H9 (cell line): ENCODE measurements at regions not wholly inside any gene's neighbourhood (a gene's known extent, or its start where the extent isn't known, plus 50 kb on each side); places are given as distances from the start of the nearest gene placed in this dataset.

ENCODE experiments used
- DNase-seq: peaks from one replicate; pipeline ENCODE4 v3.0.0-alpha.2; 2017
- H2AFZ ChIP-seq: one replicate; pipeline ENCODE4 v1.6.1; 2013; ENCODE audit warnings: mild to moderate bottlenecking, low read length, control low read depth, moderate library complexity
- H2AK5ac ChIP-seq: 2 replicates; pipeline ENCODE4 v1.6.1; 2013; ENCODE audit warnings: low read length, control low read depth, mixed read lengths; ENCODE audit not compliant: insufficient read length
- H2BK120ac ChIP-seq: one replicate; pipeline ENCODE4 v1.6.1; 2013; ENCODE audit warnings: low read depth, mild to moderate bottlenecking, low read length, control low read depth, inconsistent platforms; ENCODE audit not compliant: poor library complexity, severe bottlenecking
- H2BK12ac ChIP-seq: 2 replicates; pipeline ENCODE4 v1.6.1; 2013; ENCODE audit warnings: low read length, control low read depth, mixed read lengths, low read depth; ENCODE audit not compliant: insufficient read length
- H2BK15ac ChIP-seq: 2 replicates; pipeline ENCODE4 v1.6.1; 2013; ENCODE audit warnings: low read depth, low read length, control low read depth
- H2BK20ac ChIP-seq: one replicate; pipeline ENCODE4 v1.6.1; 2013; ENCODE audit warnings: low read depth, mild to moderate bottlenecking, low read length, control low read depth, inconsistent platforms; ENCODE audit not compliant: poor library complexity, severe bottlenecking
- H2BK5ac ChIP-seq: 2 replicates; pipeline ENCODE4 v1.6.1; 2013; ENCODE audit warnings: low read length, control low read depth, mixed read lengths; ENCODE audit not compliant: insufficient read length
- H3K14ac ChIP-seq: 2 replicates; pipeline ENCODE4 v1.6.1; 2013; ENCODE audit warnings: low read length, control low read depth; ENCODE audit not compliant: insufficient read depth
- H3K18ac ChIP-seq: 2 replicates; pipeline ENCODE4 v1.6.1; 2013; ENCODE audit warnings: low read depth, mild to moderate bottlenecking, mixed read lengths, low read length, control low read depth; ENCODE audit not compliant: insufficient read length
- H3K23ac ChIP-seq: 2 replicates; pipeline ENCODE4 v1.6.1; 2013; ENCODE audit warnings: low read length, control low read depth, mixed read lengths, low read depth; ENCODE audit not compliant: insufficient read length
- H3K23me2 ChIP-seq: 2 replicates; pipeline ENCODE4 v1.6.1; 2013; ENCODE audit warnings: low read depth, mild to moderate bottlenecking, mixed read lengths, low read length, control low read depth; ENCODE audit not compliant: insufficient read length, poor library complexity, severe bottlenecking
- H3K27ac ChIP-seq: 2 replicates; pipeline ENCODE4 v1.5.1; 2013; ENCODE audit warnings: low read length, control low read depth, mixed read lengths, low read depth; ENCODE audit not compliant: insufficient read length
- H3K27me3 ChIP-seq: 2 replicates; pipeline ENCODE4 v1.6.1; 2013; ENCODE audit warnings: low read length, control low read depth, inconsistent platforms; ENCODE audit not compliant: insufficient read depth
- H3K4ac ChIP-seq: 2 replicates; pipeline ENCODE4 v1.6.1; 2013; ENCODE audit warnings: low read depth, mild to moderate bottlenecking, control low read depth, inconsistent platforms, low read length, moderate library complexity
- H3K4me1 ChIP-seq: 2 replicates; pipeline ENCODE4 v1.6.1; 2013; ENCODE audit warnings: low read length, control low read depth, inconsistent platforms; ENCODE audit not compliant: insufficient read depth
- H3K4me2 ChIP-seq: 2 replicates; pipeline ENCODE4 v1.6.1; 2013; ENCODE audit warnings: low read length, control low read depth, mixed read lengths; ENCODE audit not compliant: insufficient read length, insufficient read depth
- H3K56ac ChIP-seq: 2 replicates; pipeline ENCODE4 v1.6.1; 2013; ENCODE audit warnings: low read depth, mild to moderate bottlenecking, mixed read lengths, low read length, control low read depth; ENCODE audit not compliant: insufficient read length
- H3K79me1 ChIP-seq: 2 replicates; pipeline ENCODE4 v1.6.1; 2013; ENCODE audit warnings: low read depth, mild to moderate bottlenecking, moderate library complexity, low read length, control low read depth, inconsistent platforms; ENCODE audit not compliant: insufficient read depth, poor library complexity, severe bottlenecking
- H3K79me2 ChIP-seq: 2 replicates; pipeline ENCODE4 v1.6.1; 2013; ENCODE audit warnings: low read length, control low read depth, inconsistent platforms; ENCODE audit not compliant: insufficient read depth
- H3K9ac ChIP-seq: 2 replicates; pipeline ENCODE4 v1.6.1; 2013; ENCODE audit warnings: low read length, control low read depth, mixed read lengths; ENCODE audit not compliant: insufficient read length; ENCODE audit errors: extremely low read depth
- H3K9me3 ChIP-seq: one replicate; pipeline ENCODE4 v1.6.1; 2013; ENCODE audit warnings: low read depth, low read length, inconsistent platforms; ENCODE audit not compliant: control insufficient read depth
- H3T11ph ChIP-seq: one replicate; pipeline ENCODE4 v1.6.1; 2013; ENCODE audit warnings: mild to moderate bottlenecking, low read length, control low read depth, inconsistent platforms
- H4K20me1 ChIP-seq: one replicate; pipeline ENCODE4 v1.6.1; 2013; ENCODE audit not compliant: control insufficient read depth, insufficient read length, insufficient read depth
- H4K5ac ChIP-seq: 2 replicates; pipeline ENCODE4 v1.6.1; 2013; ENCODE audit warnings: low read depth, mild to moderate bottlenecking, mixed read lengths, low read length, control low read depth; ENCODE audit not compliant: insufficient read length
- H4K8ac ChIP-seq: replicated peaks from 2 replicates; pipeline ENCODE4 v1.6.1; 2013; ENCODE audit warnings: low read length, control low read depth, mixed read lengths, low read depth; ENCODE audit not compliant: insufficient read length
- H4K91ac ChIP-seq: 2 replicates; pipeline ENCODE4 v1.6.1; 2013; ENCODE audit warnings: low read depth, mild to moderate bottlenecking, moderate library complexity, mixed read lengths, low read length, control low read depth; ENCODE audit not compliant: insufficient read length
- H3K27ac Mint-ChIP-seq, 3 experiments: 2 replicates in 2 of 3; 3 replicates in 1 of 3; pipeline ENCODE4 v1.8.0; 2020 to 2021; ENCODE audit warnings: mixed read lengths in 3 of 3, mild to moderate bottlenecking in 1 of 3, moderate library complexity in 1 of 3
- H3K27me3 Mint-ChIP-seq: 2 replicates; pipeline ENCODE4 v1.8.0; 2021; ENCODE audit warnings: low read depth, mild to moderate bottlenecking, moderate library complexity, mixed read lengths
- H3K36me3 Mint-ChIP-seq, 3 experiments: 2 replicates in 2 of 3; 3 replicates in 1 of 3; pipeline ENCODE4 v1.8.0; 2020 to 2021; ENCODE audit warnings: low read depth in 3 of 3, mixed read lengths in 3 of 3; ENCODE audit not compliant: insufficient read depth in 1 of 3
- H3K4me1 Mint-ChIP-seq, 2 experiments: 2 replicates each; pipeline ENCODE4 v1.8.0; 2020; ENCODE audit warnings: mixed read lengths in 2 of 2
- H3K4me3 Mint-ChIP-seq, 2 experiments: 2 replicates in 1 of 2; 3 replicates in 1 of 2; pipeline ENCODE4 v1.8.0; 2020 to 2021; ENCODE audit warnings: mild to moderate bottlenecking in 2 of 2, mixed read lengths in 2 of 2, moderate library complexity in 1 of 2
- H3K9me3 Mint-ChIP-seq, 2 experiments: 2 replicates in 1 of 2; 3 replicates in 1 of 2; pipeline ENCODE4 v1.8.0; 2020; ENCODE audit warnings: mild to moderate bottlenecking in 2 of 2, mixed read lengths in 2 of 2, moderate library complexity in 1 of 2
- CTCF ChIP-seq: fragments of 200-600 bp; sonication (generic); conservative IDR thresholded peaks from 3 replicates; pipeline ENCODE4 v1.8.0; 2021; ENCODE audit warnings: antibody characterized with exemption, mild to moderate bottlenecking
- WGBS: extraction: QIAGEN DNeasy Blood & Tissue Kit; methylation state at CpG from one replicate; pipeline ENCODE4 v1.1.7; 2013; ENCODE audit warnings: missing lambda C conversion rate, low lambda C conversion rate, mixed read lengths; ENCODE audit not compliant: insufficient read length; ENCODE audit errors: extremely low coverage; 5-methylcytosine and 5-hydroxymethylcytosine counted together

GRCh38 chr10:11680496-11680895, 61.7 kb upstream of the ECHDC3 start:
- Mint-ChIP-seq H3K36me3 (no peaks in the 10 kb centered on the region; a peak in 1 of 7 replicates), H3K27ac (no peak overlapping the region), H3K4me3 (no peak overlapping the region), H3K27me3 (no peaks in the 10 kb centered on the region; the same call in 1 of the 2 replicates), H3K9me3 (no peaks in the 10 kb centered on the region), H3K4me1 (peaks cover 14 to 15% of the 10 kb centered on the region in 2 experiments)
- TF ChIP-seq CTCF: no peak
- no peaks in the 10 kb centered on the region for H4K20me1 ChIP-seq
- no peak overlapping the region for H2AFZ ChIP-seq
- H3K4me2 ChIP-seq: no peak overlapping the region
- no peak overlapping the region for H2BK120ac ChIP-seq
- H3K23me2 ChIP-seq: no peaks in the 10 kb centered on the region
- no peaks in the 10 kb centered on the region for H3K79me1 ChIP-seq
- no peak overlapping the region for H3K18ac ChIP-seq
- H3K9ac ChIP-seq: no peak overlapping the region
- no peaks in the 10 kb centered on the region for H3K79me2 ChIP-seq
- no peak overlapping the region for H2AK5ac ChIP-seq
- WGBS: no CpG with 5 or more reads among the region's 6 CpGs
- no peak overlapping the region for H2BK12ac ChIP-seq
- no peak for DNase-seq
- no peak overlapping the region for H4K8ac ChIP-seq
- no peak overlapping the region for H3T11ph ChIP-seq
- H4K91ac ChIP-seq: no peak overlapping the region
- H3K27ac ChIP-seq: no peak overlapping the region
- H3K9me3 ChIP-seq: no peaks in the 10 kb centered on the region
- H4K5ac ChIP-seq: no peak overlapping the region
- H2BK20ac ChIP-seq: no peak overlapping the region
- H3K4ac ChIP-seq: no peak overlapping the region
- no peak overlapping the region for H3K14ac ChIP-seq
- H3K23ac ChIP-seq: no peak overlapping the region
- H3K56ac ChIP-seq: no peak overlapping the region
- H2BK15ac ChIP-seq: no peak overlapping the region
- no peaks in the 10 kb centered on the region for H3K27me3 ChIP-seq
- peaks cover 2% of the 10 kb centered on the region; the same call in 1 of the 2 replicates for H3K4me1 ChIP-seq
- no peak overlapping the region for H2BK5ac ChIP-seq
